Ovary (tissue), 7 donors: ENCODE measurements at regions not wholly inside any gene's neighbourhood (a gene's known extent, or its start where the extent isn't known, plus 50 kb on each side); places are given as distances from the start of the nearest gene placed in this dataset.

Experiments used
- DNase-seq, 5 donors: peaks; one replicate each; pipeline ENCODE4 v3.0.0-alpha.2; 2019 to 2020
- H3K27ac ChIP-seq, 2 donors: fragments of 200-600 bp; one replicate each; pipeline versions ENCODE4 v1.5.1 to v1.8.0; 2019 to 2022
- H3K27me3 ChIP-seq: fragments of 200-600 bp; one replicate; pipeline ENCODE4 v1.8.0; 2022
- H3K36me3 ChIP-seq: fragments of 200-600 bp; sonication (generic); one replicate; pipeline ENCODE4 v1.5.1; 2019
- H3K4me1 ChIP-seq: one replicate; pipeline ENCODE4 v1.8.1; 2013; ENCODE audit warnings: mild to moderate bottlenecking, moderate library complexity; ENCODE audit not compliant: insufficient read depth
- H3K4me3 ChIP-seq: fragments of 200-600 bp; sonication (generic); one replicate; pipeline ENCODE4 v1.5.1; 2017
- H3K9me3 ChIP-seq, 2 donors: fragments of 200-600 bp in 1 of 2; sonication (generic) in 1 of 2; one replicate each; pipeline versions ENCODE4 v1.5.1 to v1.8.1; 2013 to 2019; ENCODE audit warnings: mild to moderate bottlenecking in 1 of 2, moderate library complexity in 1 of 2
- EP300 ChIP-seq: sonication (generic); formaldehyde crosslinking; IDR thresholded peaks from one replicate; pipeline ENCODE4 v1.6.1; 2017; ENCODE audit warnings: antibody characterized with exemption
- POLR2A ChIP-seq: fragments of 450-650 bp; IDR thresholded peaks from one replicate; pipeline ENCODE4 v1.6.1; 2017; ENCODE audit warnings: antibody characterized with exemption, mild to moderate bottlenecking, moderate library complexity
- WGBS, 3 donors: extraction: QIAGEN DNeasy Blood & Tissue Kit in 1 of 3; methylation state at CpG; one replicate each; pipeline versions ENCODE4 v1.1.5 to v1.1.7; 2013 to 2017; 5-methylcytosine and 5-hydroxymethylcytosine counted together
- intact Hi-C, 4 donors: fragments of 100-400 bp; cut with DNase I; formaldehyde crosslinking; loops; one replicate each; pipeline versions ENCODE4 v1.11.0 to v1.15.1; 2022 to 2023
- TF ChIP-seq, protein P1 (sequence below), 3 donors: fragments of 450-650 bp in 2 of 3; fragments of 200-600 bp in 1 of 3; IDR thresholded peaks; one replicate each; pipeline versions ENCODE4 v1.5.1 to v1.8.0; 2016 to 2022; ENCODE audit warnings: antibody characterized with exemption in 3 of 3, mild to moderate bottlenecking in 1 of 3
- donor health status: DM: no; HTN: no; CAD: no; lungs with moderate emphysema.
- donor health status: DM: no; HTN: no; CAD: no.
- donor health status: Bipolar disorder and iron deficiency.
- donor health status: DM: no; HTN: no; CAD: no.
- donor health status: DM: yes; HTN: yes; CAD: no.

DNA sequence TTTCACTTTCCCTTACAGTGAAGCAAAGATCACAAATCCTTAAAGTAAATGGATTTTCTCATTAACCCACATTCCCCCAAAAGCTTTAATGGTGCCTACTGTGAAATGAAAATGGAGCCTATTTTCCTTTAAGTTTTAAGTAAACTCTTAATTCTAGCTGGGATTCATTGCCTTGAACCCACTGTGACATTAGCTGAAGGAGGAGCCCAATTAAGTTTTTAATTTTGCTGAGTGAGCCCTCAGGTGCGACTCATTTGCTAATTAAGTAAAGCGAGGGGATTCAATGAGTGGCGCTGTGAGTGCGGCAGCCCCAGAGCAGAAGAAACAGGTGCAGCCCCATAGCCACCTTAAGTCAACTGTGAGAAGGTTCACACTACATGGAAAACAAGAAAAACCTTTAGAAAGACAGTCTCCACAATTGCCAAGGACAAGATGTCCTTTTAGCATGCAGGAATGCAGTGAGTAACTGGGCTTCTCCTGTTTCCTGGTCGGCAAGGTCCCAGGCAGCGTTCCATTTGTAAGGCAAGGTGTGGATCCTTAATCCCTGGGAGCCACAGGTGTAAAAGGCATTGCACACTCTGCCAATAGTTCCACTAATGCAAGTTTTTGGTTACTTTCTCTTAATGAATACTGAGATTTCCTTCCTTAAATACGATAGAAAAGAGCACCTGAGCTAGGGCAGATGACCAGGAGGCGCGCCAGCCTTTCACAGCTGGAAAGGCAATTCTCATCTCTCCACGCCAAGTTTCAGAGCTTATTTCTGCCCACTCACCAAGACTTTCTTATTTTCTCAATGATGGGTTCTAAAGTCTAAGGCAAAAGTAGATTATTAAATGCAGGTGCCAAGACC is 87.7 kb downstream of the TMEM18 start:
- Histone ChIP-seq H3K27me3 (no peaks in the 10 kb centered on the region), H3K4me1 (no peaks in the 10 kb centered on the region), H3K4me3 (no peak overlapping the region), H3K9me3 (no peaks in the 10 kb centered on the region), H3K27ac (no peak overlapping the region), H3K36me3 (no peaks in the 10 kb centered on the region)
- intact Hi-C loops = no loop called here
- 75 to 78% (median 77%) methylated on average over 10 of the region's 10 CpGs for WGBS, 3 donors
- TF ChIP-seq, protein P1, sequence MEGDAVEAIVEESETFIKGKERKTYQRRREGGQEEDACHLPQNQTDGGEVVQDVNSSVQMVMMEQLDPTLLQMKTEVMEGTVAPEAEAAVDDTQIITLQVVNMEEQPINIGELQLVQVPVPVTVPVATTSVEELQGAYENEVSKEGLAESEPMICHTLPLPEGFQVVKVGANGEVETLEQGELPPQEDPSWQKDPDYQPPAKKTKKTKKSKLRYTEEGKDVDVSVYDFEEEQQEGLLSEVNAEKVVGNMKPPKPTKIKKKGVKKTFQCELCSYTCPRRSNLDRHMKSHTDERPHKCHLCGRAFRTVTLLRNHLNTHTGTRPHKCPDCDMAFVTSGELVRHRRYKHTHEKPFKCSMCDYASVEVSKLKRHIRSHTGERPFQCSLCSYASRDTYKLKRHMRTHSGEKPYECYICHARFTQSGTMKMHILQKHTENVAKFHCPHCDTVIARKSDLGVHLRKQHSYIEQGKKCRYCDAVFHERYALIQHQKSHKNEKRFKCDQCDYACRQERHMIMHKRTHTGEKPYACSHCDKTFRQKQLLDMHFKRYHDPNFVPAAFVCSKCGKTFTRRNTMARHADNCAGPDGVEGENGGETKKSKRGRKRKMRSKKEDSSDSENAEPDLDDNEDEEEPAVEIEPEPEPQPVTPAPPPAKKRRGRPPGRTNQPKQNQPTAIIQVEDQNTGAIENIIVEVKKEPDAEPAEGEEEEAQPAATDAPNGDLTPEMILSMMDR (IDR thresholded peaks at IDR 0.05) = no peak
- TF ChIP-seq EP300 (no peak), POLR2A (no peak)
- DNase-seq = no peak

DNA sequence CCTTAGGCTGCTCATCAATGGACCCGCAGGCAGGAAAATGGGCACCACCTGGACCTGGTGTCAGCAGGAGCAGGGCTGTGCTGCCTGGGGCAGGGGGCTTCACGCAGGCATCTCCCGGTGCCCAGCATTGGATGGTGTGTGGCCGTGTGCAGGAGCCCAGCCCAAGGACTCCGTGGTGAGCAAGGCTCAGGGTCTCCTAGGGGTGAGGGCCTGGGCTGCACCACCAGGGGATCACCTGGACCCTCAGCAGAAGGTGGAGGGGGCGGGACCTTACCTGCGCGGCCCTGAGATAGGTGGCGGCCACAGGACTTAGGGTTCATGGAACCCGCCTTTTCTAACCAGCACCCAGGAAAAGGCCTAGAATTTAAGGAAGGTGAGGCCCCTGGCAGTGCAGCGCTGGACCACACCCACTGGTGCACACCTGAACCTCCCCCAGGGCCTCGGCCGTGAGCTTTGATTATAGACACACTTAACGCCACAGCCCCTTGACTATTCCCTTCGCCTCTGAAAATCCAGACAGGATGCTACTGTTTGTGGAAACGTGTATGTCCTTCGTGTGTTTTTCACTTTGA is 89.0 kb downstream of the TMEM18 start:
- WGBS, 3 donors = 90 to 93% (median 92%) methylated on average over 14 to 17 of the region's 17 CpGs
- no peaks in the 10 kb centered on the region for H3K4me1 ChIP-seq
- H3K27ac ChIP-seq = no peak overlapping the region
- no peaks in the 10 kb centered on the region for H3K9me3 ChIP-seq
- H3K27me3 ChIP-seq = no peaks in the 10 kb centered on the region
- TF ChIP-seq POLR2A (no peak), EP300 (no peak)
- TF ChIP-seq, protein P1 (IDR thresholded peaks at IDR 0.05) = no peak
- H3K4me3 ChIP-seq = no peak overlapping the region
- intact Hi-C loops = no loop called here
- DNase-seq = no peak
- no peaks in the 10 kb centered on the region for H3K36me3 ChIP-seq

DNA sequence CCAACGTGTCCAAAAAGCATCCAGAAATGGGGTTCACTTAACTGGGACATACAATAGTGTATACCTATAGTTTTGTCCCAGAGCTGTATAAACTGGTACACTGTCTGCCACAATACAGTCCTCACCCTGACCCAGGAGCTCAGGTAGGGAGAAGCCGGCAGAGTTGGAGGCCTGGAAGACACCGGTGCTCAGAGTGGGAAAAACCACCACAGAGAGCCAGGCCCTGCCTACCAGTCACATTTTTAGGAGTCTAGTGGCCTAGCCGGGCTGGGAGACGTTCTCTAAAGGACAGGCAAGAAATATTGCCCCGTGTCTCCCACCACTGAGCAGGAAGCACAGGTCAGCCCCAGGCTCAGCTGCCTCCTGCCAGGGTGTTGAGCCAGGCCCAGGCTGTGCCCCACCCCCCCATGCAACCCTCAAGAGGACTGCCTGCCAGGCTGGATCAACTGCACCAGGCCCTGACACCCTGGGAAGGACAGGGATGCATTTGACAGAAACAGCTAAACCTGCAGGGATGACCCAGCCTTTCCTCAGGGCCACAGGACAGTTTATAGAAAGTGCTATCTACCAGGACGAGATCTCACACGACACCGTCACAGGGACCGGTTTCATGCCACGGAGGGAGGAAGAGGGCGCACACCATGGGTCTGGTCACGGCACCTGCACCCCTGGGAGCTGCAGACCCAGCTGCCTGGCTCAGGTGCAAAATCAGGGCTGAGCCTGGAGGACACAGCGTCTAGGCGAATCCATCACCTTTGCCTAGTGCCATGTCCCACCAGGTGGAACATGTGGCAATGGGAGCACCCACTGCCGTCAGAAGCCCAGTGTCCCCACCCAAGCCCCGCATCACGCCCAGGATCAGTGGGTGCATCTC is 89.9 kb downstream of the TMEM18 start:
- no peaks in the 10 kb centered on the region for H3K4me1 ChIP-seq
- H3K27me3 ChIP-seq = no peaks in the 10 kb centered on the region
- no peak overlapping the region for H3K4me3 ChIP-seq
- no peak overlapping the region for H3K27ac ChIP-seq
- TF ChIP-seq, protein P1 (IDR thresholded peaks at IDR 0.05) = no peak
- TF ChIP-seq EP300 (no peak), POLR2A (no peak)
- no peaks in the 10 kb centered on the region for H3K9me3 ChIP-seq
- intact Hi-C loops = no loop called here
- WGBS, 3 donors = 83 to 87% (median 86%) methylated on average over 17 to 18 of the region's 18 CpGs
- no peak for DNase-seq
- H3K36me3 ChIP-seq = no peaks in the 10 kb centered on the region

DNA sequence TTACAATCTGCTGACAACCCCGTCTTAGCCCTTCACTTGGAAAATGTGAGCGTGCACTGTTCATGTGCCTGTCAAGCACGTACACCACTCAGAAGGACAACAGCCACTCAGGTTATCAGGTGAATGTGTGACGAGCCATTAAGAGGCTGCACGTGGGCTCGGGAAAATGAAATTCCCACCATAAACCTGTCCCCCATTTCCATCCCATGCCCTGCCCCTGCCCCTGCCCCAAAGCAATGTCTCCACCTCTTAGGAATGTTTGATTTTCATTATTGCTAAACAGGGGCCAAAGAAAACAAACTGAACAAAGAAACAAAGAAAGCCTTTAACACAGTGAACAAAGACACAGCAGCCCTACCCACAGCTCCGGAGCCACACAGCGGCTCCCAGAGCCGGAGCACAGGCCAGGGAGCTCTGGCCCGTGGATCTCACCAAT is 90.5 kb downstream of the TMEM18 start:
- 68 to 80% (median 72%) methylated on average over 10 of the region's 10 CpGs for WGBS, 3 donors

More for the DNA sequence above, 90.5 kb downstream of the TMEM18 start:
- Histone ChIP-seq H3K9me3 (no peaks in the 10 kb centered on the region), H3K27ac (no peak overlapping the region), H3K36me3 (no peaks in the 10 kb centered on the region), H3K4me3 (no peak overlapping the region), H3K27me3 (no peaks in the 10 kb centered on the region), H3K4me1 (no peaks in the 10 kb centered on the region)
- no peak for DNase-seq
- intact Hi-C loops = no loop called here
- TF ChIP-seq EP300 = no peak
